Kidney capillary endothelial cell (primary cell): ENCODE measurements at regions not wholly inside any gene's neighbourhood (a gene's known extent, or its start where the extent isn't known, plus 50 kb on each side); places are given as distances from the start of the nearest gene placed in this dataset.

ENCODE experiments used
- DNase-seq: peaks from one replicate; pipeline ENCODE4 v3.0.0-alpha.2; 2018; ENCODE audit warnings: low spot score

- DNase-seq = no peak
Measured at GRCh38 chr3:168582503-168582902, 486.8 kb upstream of the GOLIM4 start.

DNA sequence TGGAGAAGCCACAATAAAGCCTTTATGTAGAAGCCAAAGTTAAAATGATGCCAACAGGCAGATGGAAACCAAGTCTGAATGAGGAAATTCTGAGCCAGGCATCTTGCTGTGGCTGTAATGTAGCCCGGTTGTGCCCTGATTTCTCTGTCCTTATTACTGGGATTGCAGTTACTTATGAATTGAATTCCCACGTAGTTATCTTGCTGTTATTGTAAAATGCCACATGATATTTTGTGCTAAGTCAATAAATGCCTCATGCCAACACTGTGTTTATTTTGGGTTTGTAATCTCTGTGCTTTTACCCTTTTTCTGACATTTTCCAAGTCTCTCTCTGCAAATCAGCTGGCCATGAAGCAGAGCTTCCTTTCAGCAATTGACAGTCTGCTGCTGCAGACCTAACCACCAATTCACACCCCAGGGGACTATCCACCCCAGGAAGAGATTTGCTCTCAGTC is 486.1 kb upstream of the GOLIM4 start:
- no peak for DNase-seq

DNA sequence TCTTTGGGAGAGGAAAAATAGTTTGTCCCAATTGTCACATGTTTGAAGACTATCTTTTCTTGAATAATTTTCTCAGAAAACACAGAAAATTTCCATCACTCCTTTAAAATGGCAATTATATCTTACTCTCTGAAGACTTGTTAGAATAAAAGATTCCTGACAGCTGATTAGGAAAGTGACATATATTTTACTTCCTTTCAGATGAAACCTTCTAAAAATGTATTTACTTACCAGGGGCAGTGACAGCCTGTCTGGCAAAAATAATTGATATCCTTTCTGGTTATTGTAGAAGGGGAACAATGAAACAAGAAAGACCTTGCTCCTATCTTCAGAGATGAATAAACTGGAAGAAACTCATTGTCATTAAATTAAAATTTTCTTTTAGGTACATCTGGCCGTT is 483.3 kb upstream of the GOLIM4 start:
- no peak for DNase-seq

- DNase-seq = no peak
Measured at GRCh38 chr3:168575750-168576149, 480.0 kb upstream of the GOLIM4 start.

DNA sequence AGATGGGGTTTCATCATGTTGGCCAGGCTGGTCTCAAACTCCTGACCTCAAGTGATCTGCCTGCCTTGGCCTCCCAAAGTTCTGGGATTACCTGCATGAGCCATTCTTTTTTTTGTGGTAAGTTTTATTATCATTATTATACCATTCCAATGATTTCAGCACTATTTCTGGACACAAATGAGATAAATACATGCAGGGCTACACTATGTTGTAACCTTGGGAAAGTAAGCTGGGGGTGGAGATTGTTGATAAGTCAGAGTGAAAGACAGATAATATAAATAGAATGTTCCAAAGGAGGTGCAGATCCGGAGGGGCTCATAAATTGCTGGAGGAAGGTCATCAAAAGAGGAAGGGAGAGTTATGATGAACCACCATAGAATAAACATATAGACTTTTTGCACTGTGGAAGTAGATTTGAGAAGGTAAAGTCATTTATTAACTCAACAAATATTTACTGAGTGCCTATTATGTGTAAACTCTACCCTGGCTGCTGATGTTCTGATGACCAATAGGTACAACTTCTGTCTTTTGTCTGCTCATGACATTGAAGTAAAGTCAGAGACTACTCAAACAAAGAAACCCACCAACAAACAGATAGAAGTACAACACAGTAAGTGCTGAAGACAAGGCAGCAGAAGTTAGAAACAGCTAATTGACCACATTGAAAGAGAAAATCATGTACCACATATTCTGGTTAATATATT is 478.9 kb upstream of the GOLIM4 start:
- DNase-seq = no peak

GRCh38 chr3:168570404-168571155 is 474.9 kb upstream of the GOLIM4 start:
- DNase-seq = no peak

- no peak for DNase-seq
Measured at GRCh38 chr3:168558728-168559411, 463.1 kb upstream of the GOLIM4 start.

- no peak for DNase-seq
Measured at GRCh38 chr3:168552251-168552650, 456.5 kb upstream of the GOLIM4 start.

DNA sequence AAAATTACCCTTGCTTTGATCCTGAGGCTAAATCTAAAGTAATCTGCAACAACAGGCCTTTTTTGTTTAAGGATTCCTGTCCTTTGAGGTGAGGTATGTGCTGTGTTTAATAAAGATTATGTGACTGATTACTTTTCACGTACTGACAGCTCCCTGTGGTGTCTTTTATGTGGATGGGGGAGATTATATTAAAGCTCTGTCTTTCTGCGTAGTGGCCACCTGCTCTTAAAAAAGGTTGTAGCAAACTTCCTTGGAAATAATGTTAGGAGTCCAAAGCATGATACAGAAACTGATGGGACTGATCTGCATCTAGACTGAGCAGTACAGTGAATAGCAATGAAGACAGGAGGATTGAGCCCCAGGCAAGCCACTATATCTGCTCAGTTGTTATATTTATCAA is 453.0 kb upstream of the GOLIM4 start:
- DNase-seq = no peak

DNA sequence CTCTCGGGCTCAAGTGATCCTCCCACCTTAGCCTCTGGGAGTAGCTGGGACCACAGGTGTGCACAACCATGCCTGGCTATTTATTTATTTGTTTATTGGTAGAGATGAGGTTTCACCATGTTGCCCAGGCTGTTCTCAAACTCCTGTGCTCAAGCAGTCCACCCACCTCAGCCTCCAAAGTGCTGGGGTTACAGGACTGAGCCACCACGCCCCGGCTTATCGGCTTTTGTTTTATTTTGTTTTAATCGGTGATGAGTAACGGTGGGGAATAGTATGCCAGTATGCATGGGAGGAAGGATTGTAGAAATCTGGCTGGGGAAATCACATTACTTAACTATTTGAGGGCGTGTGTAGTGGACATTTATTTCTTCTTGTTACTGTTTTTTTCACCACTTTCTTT is 451.0 kb upstream of the GOLIM4 start:
- no peak for DNase-seq

DNA sequence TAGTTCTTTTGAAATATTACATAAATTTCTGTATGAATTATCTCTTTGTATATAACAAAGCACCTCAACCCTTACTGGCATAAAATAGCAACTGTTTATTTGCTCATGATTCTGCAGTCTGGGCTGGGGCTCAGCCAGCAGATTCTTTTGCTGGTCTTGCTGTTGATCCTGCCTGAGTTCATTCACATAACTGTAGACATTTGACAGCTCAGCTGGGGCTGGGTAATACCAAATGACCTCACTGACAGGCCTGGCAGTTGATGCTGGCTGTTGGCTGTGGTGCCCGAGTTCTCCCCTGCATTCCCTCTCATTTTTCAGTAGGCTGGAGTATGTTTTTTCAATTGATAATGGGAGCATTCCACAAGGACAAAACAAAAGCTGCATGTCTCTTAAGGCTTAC is 449.9 kb upstream of the GOLIM4 start:
- no peak for DNase-seq

GRCh38 chr3:168544097-168544957 is 448.6 kb upstream of the GOLIM4 start:
- peak; percentile 12 for DNase-seq

GRCh38 chr3:168540726-168541125 is 445.0 kb upstream of the GOLIM4 start:
- DNase-seq = no peak

- peak; percentile 53 for DNase-seq
Measured at GRCh38 chr3:168539909-168540308, 444.2 kb upstream of the GOLIM4 start.

- DNase-seq = no peak
Measured at GRCh38 chr3:168534761-168535160, 439.0 kb upstream of the GOLIM4 start.

DNA sequence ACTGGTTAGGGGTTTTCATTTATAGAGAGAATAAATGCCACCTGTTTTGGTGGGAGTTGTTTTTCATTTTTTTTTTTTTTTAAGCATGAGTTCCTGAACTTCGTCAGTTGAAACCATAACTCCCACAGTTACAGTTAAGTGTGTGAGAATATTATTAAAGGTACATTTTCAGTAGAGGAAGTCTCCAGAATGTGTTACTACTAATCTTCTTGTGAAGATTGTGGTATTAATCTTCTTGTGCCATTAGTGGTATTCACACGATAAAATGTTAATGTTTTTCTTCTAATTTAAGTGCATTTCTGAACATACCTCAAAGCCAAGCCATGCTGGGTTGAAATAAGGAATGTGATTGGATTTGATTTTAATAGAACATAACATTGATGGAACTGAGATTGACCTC is 437.9 kb upstream of the GOLIM4 start:
- no peak for DNase-seq

DNA sequence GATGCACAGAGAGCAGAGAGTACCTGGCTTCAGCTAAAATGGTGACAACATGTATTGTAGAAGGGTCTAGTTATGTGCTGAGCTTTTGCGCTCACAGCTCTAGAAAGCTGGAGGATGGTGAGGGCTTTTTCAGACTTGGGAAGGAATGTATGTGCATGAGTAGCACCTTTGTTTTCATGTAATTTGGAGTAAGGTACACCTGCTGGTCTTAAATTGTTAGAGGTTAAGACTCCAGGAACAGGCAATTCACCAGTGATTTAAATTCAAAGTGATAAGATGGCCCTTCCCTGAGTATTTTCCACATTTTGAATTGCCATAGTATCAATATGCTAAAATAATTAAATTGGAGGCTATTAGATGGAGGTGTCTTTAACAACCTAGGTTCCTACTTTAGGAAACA is 436.4 kb upstream of the GOLIM4 start:
- no peak for DNase-seq

DNA sequence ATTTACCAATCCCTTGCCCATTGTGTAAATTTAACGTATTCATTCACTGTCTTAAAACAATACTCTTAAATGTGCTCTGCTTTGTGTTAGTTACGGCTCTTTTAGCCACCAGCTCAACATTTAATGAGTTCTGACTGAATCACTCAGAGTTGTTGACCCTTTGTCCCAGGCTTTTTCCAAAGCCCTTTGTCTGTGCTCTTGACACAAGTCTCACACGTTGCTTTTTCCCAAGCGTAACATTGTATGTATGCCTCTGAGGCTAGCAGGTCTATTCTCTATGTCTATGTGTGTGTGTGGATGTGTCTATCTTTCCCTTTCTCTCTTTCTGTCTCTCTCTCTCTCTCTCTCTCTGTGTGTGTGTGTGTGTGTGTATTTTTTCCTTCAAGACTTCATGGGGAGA is 435.4 kb upstream of the GOLIM4 start:
- no peak for DNase-seq

DNA sequence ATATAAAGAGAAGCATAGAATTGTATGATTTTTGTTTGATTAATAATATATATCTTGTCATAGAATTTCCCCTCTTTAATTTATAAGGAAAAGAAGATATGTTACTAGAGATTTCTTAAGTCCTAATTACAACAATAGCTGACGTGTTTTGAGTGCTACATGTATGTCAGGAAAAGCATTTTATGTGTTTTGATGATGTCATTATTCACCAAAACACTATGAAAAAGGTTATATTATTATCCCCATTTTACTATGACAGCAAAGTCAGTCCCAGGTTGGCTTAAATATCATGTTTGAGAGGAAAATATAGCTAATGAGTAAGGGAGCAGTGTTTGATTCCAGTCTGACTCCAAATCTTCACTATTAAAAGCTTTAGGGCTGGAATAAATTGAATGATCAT is 428.4 kb upstream of the GOLIM4 start:
- DNase-seq = no peak

- DNase-seq = no peak
Measured at GRCh38 chr3:168517249-168518071, 421.7 kb upstream of the GOLIM4 start.

- no peak for DNase-seq
Measured at GRCh38 chr3:168514252-168514651, 418.5 kb upstream of the GOLIM4 start.
